Gastrocnemius medialis (tissue), 4 donors: ENCODE measurements at regions not wholly inside any gene's neighbourhood (a gene's known extent, or its start where the extent isn't known, plus 50 kb on each side); places are given as distances from the start of the nearest gene placed in this dataset.

Experiments
- ATAC-seq, 2 donors: fragments of 150-250 bp; one replicate each; pipeline ENCODE4 v1.9.1; 2016
- DNase-seq, 2 donors: peaks; one replicate each; pipeline ENCODE4 v3.0.0-alpha.2; 2019
- H3K27ac ChIP-seq, 4 donors: fragments of 200-600 bp; sonication (generic); 1 replicate in 1 of 4; 2 replicates in 3 of 4; pipeline ENCODE4 v1.5.1; 2016 to 2018; ENCODE audit warnings: mild to moderate bottlenecking in 2 of 4, moderate library complexity in 1 of 4
- H3K27me3 ChIP-seq, 3 donors: fragments of 200-600 bp; sonication (generic) in 2 of 3; 1 replicate in 1 of 3; 2 replicates in 2 of 3; pipeline versions ENCODE4 v1.5.1 to v1.6.0; 2016 to 2019; ENCODE audit warnings: mild to moderate bottlenecking in 1 of 3, moderate library complexity in 1 of 3
- H3K36me3 ChIP-seq, 2 donors: fragments of 200-600 bp; sonication (generic) in 1 of 2; one replicate each; pipeline ENCODE4 v1.5.1; 2017 to 2018
- H3K4me1 ChIP-seq, 2 donors: fragments of 200-600 bp; sonication (generic) in 1 of 2; one replicate each; pipeline ENCODE4 v1.5.1; 2016 to 2017; ENCODE audit warnings: mild to moderate bottlenecking in 2 of 2
- H3K4me3 ChIP-seq, 4 donors: fragments of 200-600 bp; sonication (generic) in 3 of 4; 1 replicate in 1 of 4; 2 replicates in 3 of 4; pipeline ENCODE4 v1.5.1; 2016 to 2019; ENCODE audit warnings: mild to moderate bottlenecking in 2 of 4
- H3K9me3 ChIP-seq, 3 donors: fragments of 200-600 bp; sonication (generic) in 2 of 3; 1 replicate in 1 of 3; 2 replicates in 2 of 3; pipeline ENCODE4 v1.5.1; 2016 to 2019
- CTCF ChIP-seq, 5 experiments: fragments of 450-650 bp in 3 of 5; fragments of 200-600 bp in 2 of 5; sonication (generic) in 2 of 5; IDR thresholded peaks in 4 of 5; conservative IDR thresholded peaks in 1 of 5; 1 replicate in 4 of 5; 2 replicates in 1 of 5; pipeline ENCODE4 v1.5.1; 2016 to 2019; ENCODE audit warnings: antibody characterized with exemption in 5 of 5, mild to moderate bottlenecking in 3 of 5, moderate library complexity in 3 of 5
- POLR2A ChIP-seq, 2 donors: fragments of 450-650 bp; IDR thresholded peaks; one replicate each; pipeline ENCODE4 v1.6.1; 2017; ENCODE audit warnings: antibody characterized with exemption in 2 of 2, mild to moderate bottlenecking in 2 of 2, moderate library complexity in 2 of 2
- in situ Hi-C, 4 donors: fragments of 200-750 bp; cut with MboI; loops; one replicate each; pipeline versions ENCODE4 v1.15.0 to v1.8.0; 2017; ENCODE audit warnings: low sequenced_read_pairs in 4 of 4
- intact Hi-C: fragments of 100-400 bp; cut with DNase I; formaldehyde crosslinking; loops from one replicate; pipeline ENCODE4 v1.15.1; 2023; ENCODE audit warnings: low total_unique reads

DNA sequence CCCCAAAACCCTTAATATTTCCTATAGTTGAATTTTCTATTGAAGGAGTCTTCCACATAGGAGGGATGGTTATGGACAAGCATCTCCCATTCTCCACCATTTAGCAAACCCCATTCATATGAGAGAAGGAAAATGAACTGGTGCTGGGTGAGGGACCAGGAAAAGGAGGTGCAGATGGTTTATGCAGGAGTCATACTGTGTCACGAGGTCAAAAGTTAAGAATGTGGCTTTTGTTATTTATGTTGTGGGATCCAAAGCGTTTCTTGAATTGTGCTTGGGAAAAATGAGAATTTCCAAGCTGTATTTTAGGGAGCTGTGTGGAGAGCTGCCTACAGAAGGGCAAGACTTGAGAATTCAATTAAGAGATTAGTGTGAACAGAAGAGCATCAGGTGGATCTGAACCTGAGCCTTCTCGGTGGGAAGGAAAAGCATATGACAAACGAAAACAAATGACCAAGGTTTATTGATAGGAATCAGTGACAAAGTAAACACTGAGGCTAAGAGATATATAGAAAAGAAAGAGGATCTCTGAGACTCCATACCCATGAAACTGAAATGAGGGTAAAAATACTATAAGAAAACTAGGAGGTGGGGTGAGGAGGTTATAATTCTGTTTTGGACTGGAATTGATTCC, 473.3 kb upstream of the NR2F2 start:
- in situ Hi-C loops (no loop called here), intact Hi-C loops (loop anchor here (10.0 kb wide), 1 partner anchor 468 kb away; no protein-coding TSS in a partner anchor)
- Histone ChIP-seq H3K4me3 (no peak overlapping the region), H3K9me3 (no peaks in the 10 kb centered on the region), H3K27ac (peak overlapping the region; percentile 41 to 64 (median 60)), H3K36me3 (no peaks in the 10 kb centered on the region), H3K4me1 (peaks cover 4 to 8% of the 10 kb centered on the region in 2 donors), H3K27me3 (no peaks in the 10 kb centered on the region)
- TF ChIP-seq CTCF (IDR thresholded peaks at IDR 0.05 in 4 of 5, conservative IDR thresholded peaks at IDR 0.05 in 1 of 5) (no peak), POLR2A (IDR thresholded peaks at IDR 0.05) (no peak)
- DNase-seq (no peak), ATAC-seq (no peak)

- no peaks in the 10 kb centered on the region for H3K36me3 ChIP-seq
- peaks cover 4 to 8% of the 10 kb centered on the region in 2 donors for H3K4me1 ChIP-seq
- in situ Hi-C loops = no loop called here
- intact Hi-C loops = loop anchor here (10.0 kb wide), 1 partner anchor 467 kb away; no protein-coding TSS in a partner anchor
- ATAC-seq = peak; percentile 76 to 93
- no peak for DNase-seq
- H3K9me3 ChIP-seq = no peaks in the 10 kb centered on the region
- peak overlapping the region; percentile 41 to 64 (median 60) for H3K27ac ChIP-seq
- no peaks in the 10 kb centered on the region for H3K27me3 ChIP-seq
- TF ChIP-seq POLR2A (IDR thresholded peaks at IDR 0.05) = no peak
- TF ChIP-seq CTCF (IDR thresholded peaks at IDR 0.05 in 4 of 5, conservative IDR thresholded peaks at IDR 0.05 in 1 of 5) = no peak
- no peak overlapping the region for H3K4me3 ChIP-seq
Observed at GRCh38 chr15:95857758-95858157, 472.7 kb upstream of the NR2F2 start.

DNA sequence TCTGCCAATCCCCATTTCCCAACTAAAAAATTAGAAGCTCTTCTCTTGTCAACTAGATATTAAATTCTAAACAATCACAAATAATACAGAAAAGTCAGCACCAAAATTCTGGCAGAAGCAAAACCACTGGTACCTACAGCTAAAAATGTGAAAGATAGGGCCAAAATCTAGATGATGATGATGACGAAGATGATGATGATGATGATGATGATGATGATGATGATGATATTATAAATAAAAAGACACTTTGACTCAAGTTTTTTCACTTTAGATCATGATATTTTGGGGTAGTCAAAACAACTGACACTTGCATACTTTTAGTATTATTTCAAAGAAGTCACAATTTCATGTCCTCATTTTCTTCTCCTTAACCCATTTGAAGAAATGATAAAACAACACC, 470.1 kb upstream of the NR2F2 start:
- Histone ChIP-seq H3K36me3 (no peaks in the 10 kb centered on the region), H3K9me3 (no peaks in the 10 kb centered on the region), H3K4me1 (peaks cover 4 to 8% of the 10 kb centered on the region in 2 donors), H3K4me3 (no peak overlapping the region), H3K27ac (no peak overlapping the region), H3K27me3 (no peaks in the 10 kb centered on the region)
- in situ Hi-C loops (no loop called here), intact Hi-C loops (no loop called here)
- ATAC-seq (no peak), DNase-seq (no peak)
- no peak for TF ChIP-seq POLR2A (IDR thresholded peaks at IDR 0.05)
- no peak for TF ChIP-seq CTCF (IDR thresholded peaks at IDR 0.05 in 4 of 5, conservative IDR thresholded peaks at IDR 0.05 in 1 of 5)

- intact Hi-C loops (no loop called here), in situ Hi-C loops (no loop called here)
- Histone ChIP-seq H3K4me1 (no peaks in the 10 kb centered on the region), H3K27ac (no peak overlapping the region), H3K27me3 (no peaks in the 10 kb centered on the region), H3K4me3 (no peak overlapping the region), H3K9me3 (no peaks in the 10 kb centered on the region), H3K36me3 (no peaks in the 10 kb centered on the region)
- ATAC-seq (no peak), DNase-seq (no peak)
- TF ChIP-seq POLR2A (IDR thresholded peaks at IDR 0.05) (no peak), CTCF (IDR thresholded peaks at IDR 0.05 in 4 of 5, conservative IDR thresholded peaks at IDR 0.05 in 1 of 5) (no peak)
Observed at GRCh38 chr15:95864467-95864886, 466.0 kb upstream of the NR2F2 start.

GRCh38 chr15:95865330-95865739, 465.2 kb upstream of the NR2F2 start:
- Histone ChIP-seq H3K27ac (no peak overlapping the region), H3K27me3 (no peaks in the 10 kb centered on the region), H3K36me3 (no peaks in the 10 kb centered on the region), H3K4me3 (no peak overlapping the region), H3K4me1 (no peaks in the 10 kb centered on the region), H3K9me3 (no peaks in the 10 kb centered on the region)
- no peak for ATAC-seq
- in situ Hi-C loops (no loop called here), intact Hi-C loops (no loop called here)
- no peak for DNase-seq
- no peak for TF ChIP-seq POLR2A (IDR thresholded peaks at IDR 0.05)
- no peak for TF ChIP-seq CTCF (IDR thresholded peaks at IDR 0.05 in 4 of 5, conservative IDR thresholded peaks at IDR 0.05 in 1 of 5)
